ENCODE measurements at regions not wholly inside any gene's neighbourhood (a gene's known extent, or its start where the extent isn't known, plus 50 kb on each side); places are given as distances from the start of the nearest gene placed in this dataset.

GRCh38 chr3:18666655-18667054 lies 241.5 kb upstream of the SATB1 start:
- no peak for TF ChIP-seq CTCF (IDR thresholded peaks at IDR 0.05)
- TF ChIP-seq ZFX (IDR thresholded peaks at IDR 0.05; ENCODE audit: borderline replicate concordance) = no peak
